Gastrocnemius medialis (tissue), 4 donors: ENCODE measurements at regions not wholly inside any gene's neighbourhood (a gene's known extent, or its start where the extent isn't known, plus 50 kb on each side); places are given as distances from the start of the nearest gene placed in this dataset.

Source experiments
- ATAC-seq, 2 donors: fragments of 150-250 bp; one replicate each; pipeline ENCODE4 v1.9.1; 2016
- DNase-seq, 2 donors: peaks; one replicate each; pipeline ENCODE4 v3.0.0-alpha.2; 2019
- H3K27ac ChIP-seq, 4 donors: fragments of 200-600 bp; sonication (generic); 1 replicate in 1 of 4; 2 replicates in 3 of 4; pipeline ENCODE4 v1.5.1; 2016 to 2018; ENCODE audit warnings: mild to moderate bottlenecking in 2 of 4, moderate library complexity in 1 of 4
- H3K27me3 ChIP-seq, 3 donors: fragments of 200-600 bp; sonication (generic) in 2 of 3; 1 replicate in 1 of 3; 2 replicates in 2 of 3; pipeline versions ENCODE4 v1.5.1 to v1.6.0; 2016 to 2019; ENCODE audit warnings: mild to moderate bottlenecking in 1 of 3, moderate library complexity in 1 of 3
- H3K36me3 ChIP-seq, 2 donors: fragments of 200-600 bp; sonication (generic) in 1 of 2; one replicate each; pipeline ENCODE4 v1.5.1; 2017 to 2018
- H3K4me1 ChIP-seq, 2 donors: fragments of 200-600 bp; sonication (generic) in 1 of 2; one replicate each; pipeline ENCODE4 v1.5.1; 2016 to 2017; ENCODE audit warnings: mild to moderate bottlenecking in 2 of 2
- H3K4me3 ChIP-seq, 4 donors: fragments of 200-600 bp; sonication (generic) in 3 of 4; 1 replicate in 1 of 4; 2 replicates in 3 of 4; pipeline ENCODE4 v1.5.1; 2016 to 2019; ENCODE audit warnings: mild to moderate bottlenecking in 2 of 4
- H3K9me3 ChIP-seq, 3 donors: fragments of 200-600 bp; sonication (generic) in 2 of 3; 1 replicate in 1 of 3; 2 replicates in 2 of 3; pipeline ENCODE4 v1.5.1; 2016 to 2019
- POLR2A ChIP-seq, 2 donors: fragments of 450-650 bp; IDR thresholded peaks; one replicate each; pipeline ENCODE4 v1.6.1; 2017; ENCODE audit warnings: antibody characterized with exemption in 2 of 2, mild to moderate bottlenecking in 2 of 2, moderate library complexity in 2 of 2
- in situ Hi-C, 4 donors: fragments of 200-750 bp; cut with MboI; loops; one replicate each; pipeline versions ENCODE4 v1.15.0 to v1.8.0; 2017; ENCODE audit warnings: low sequenced_read_pairs in 4 of 4
- intact Hi-C: fragments of 100-400 bp; cut with DNase I; formaldehyde crosslinking; loops from one replicate; pipeline ENCODE4 v1.15.1; 2023; ENCODE audit warnings: low total_unique reads
- TF ChIP-seq, protein P1 (sequence below), 5 experiments: fragments of 450-650 bp in 3 of 5; fragments of 200-600 bp in 2 of 5; sonication (generic) in 2 of 5; IDR thresholded peaks in 4 of 5; conservative IDR thresholded peaks in 1 of 5; 1 replicate in 4 of 5; 2 replicates in 1 of 5; pipeline ENCODE4 v1.5.1; 2016 to 2019; ENCODE audit warnings: antibody characterized with exemption in 5 of 5, mild to moderate bottlenecking in 3 of 5, moderate library complexity in 3 of 5

DNA sequence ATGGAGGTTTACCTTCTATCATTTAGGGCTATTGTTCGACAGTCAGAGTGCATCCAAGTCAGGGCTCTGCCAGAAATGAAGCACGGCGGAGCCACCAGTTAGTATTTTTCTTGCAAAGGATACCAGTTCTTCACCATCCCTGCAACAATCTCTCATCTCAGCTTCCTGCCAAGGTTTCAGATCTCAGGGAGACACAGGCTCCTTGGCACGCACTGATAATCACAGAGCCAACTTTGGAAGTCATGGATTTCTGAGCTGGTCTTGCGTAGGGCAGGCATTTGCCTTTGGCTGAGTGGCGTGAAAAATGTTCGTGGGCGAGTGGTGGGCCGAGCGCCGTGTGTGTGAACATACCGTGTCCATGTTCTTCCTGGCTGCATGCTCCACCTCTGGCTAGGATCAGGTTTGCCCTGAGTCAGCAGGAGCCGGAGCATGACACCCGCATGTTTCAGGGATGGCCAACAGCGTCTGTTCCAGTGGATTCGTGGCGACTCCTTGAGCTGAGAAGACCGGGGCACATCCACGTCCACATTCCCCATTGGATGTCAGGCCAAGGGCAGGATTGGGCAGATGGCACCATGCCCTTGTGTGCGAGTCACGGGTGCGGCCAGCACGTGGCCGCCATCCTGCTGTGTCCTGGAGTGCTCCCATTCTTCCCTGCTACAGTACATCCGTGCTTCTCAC, 118.5 kb upstream of the C1orf174 start:
- H3K27ac ChIP-seq: no peak overlapping the region
- peaks cover 0 to 4% (median 0%) of the 10 kb centered on the region in 3 donors for H3K27me3 ChIP-seq
- intact Hi-C loops: no loop called here
- TF ChIP-seq, protein P1, sequence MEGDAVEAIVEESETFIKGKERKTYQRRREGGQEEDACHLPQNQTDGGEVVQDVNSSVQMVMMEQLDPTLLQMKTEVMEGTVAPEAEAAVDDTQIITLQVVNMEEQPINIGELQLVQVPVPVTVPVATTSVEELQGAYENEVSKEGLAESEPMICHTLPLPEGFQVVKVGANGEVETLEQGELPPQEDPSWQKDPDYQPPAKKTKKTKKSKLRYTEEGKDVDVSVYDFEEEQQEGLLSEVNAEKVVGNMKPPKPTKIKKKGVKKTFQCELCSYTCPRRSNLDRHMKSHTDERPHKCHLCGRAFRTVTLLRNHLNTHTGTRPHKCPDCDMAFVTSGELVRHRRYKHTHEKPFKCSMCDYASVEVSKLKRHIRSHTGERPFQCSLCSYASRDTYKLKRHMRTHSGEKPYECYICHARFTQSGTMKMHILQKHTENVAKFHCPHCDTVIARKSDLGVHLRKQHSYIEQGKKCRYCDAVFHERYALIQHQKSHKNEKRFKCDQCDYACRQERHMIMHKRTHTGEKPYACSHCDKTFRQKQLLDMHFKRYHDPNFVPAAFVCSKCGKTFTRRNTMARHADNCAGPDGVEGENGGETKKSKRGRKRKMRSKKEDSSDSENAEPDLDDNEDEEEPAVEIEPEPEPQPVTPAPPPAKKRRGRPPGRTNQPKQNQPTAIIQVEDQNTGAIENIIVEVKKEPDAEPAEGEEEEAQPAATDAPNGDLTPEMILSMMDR (IDR thresholded peaks at IDR 0.05 in 4 of 5, conservative IDR thresholded peaks at IDR 0.05 in 1 of 5): no peak
- no peak for TF ChIP-seq POLR2A (IDR thresholded peaks at IDR 0.05)
- in situ Hi-C loops: no loop called here
- ATAC-seq: no peak
- no peak for DNase-seq
- H3K4me1 ChIP-seq: no peaks in the 10 kb centered on the region
- H3K36me3 ChIP-seq: no peaks in the 10 kb centered on the region
- H3K4me3 ChIP-seq: no peak overlapping the region
- no peaks in the 10 kb centered on the region for H3K9me3 ChIP-seq

DNA sequence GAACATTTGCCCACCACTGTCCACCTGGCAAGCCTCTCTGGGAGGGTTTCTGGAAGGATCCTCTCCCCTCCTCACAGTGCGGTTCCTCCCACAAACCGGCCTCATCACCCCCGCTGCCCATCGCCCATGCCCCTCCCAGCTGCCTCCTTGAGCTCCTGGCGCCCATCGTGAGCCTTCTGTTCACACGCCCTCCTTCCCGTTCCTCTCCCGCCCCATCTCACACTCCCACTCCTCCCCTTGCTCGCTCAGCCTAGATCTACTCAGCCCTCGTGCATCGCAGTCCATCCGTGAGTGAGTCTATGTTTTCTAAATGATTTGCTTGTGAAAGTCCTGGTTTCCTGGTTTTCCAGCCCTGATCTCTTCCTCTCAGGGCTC, 119.1 kb upstream of the C1orf174 start:
- Histone ChIP-seq H3K4me3 (no peak overlapping the region), H3K27me3 (peaks cover 0 to 8% (median 0%) of the 10 kb centered on the region in 3 donors), H3K4me1 (no peaks in the 10 kb centered on the region), H3K9me3 (no peaks in the 10 kb centered on the region), H3K36me3 (no peaks in the 10 kb centered on the region), H3K27ac (no peak overlapping the region)
- intact Hi-C loops (no loop called here), in situ Hi-C loops (no loop called here)
- TF ChIP-seq, protein P1 (IDR thresholded peaks at IDR 0.05 in 4 of 5, conservative IDR thresholded peaks at IDR 0.05 in 1 of 5): no peak
- TF ChIP-seq POLR2A (IDR thresholded peaks at IDR 0.05): no peak
- DNase-seq: no peak
- ATAC-seq: no peak

DNA sequence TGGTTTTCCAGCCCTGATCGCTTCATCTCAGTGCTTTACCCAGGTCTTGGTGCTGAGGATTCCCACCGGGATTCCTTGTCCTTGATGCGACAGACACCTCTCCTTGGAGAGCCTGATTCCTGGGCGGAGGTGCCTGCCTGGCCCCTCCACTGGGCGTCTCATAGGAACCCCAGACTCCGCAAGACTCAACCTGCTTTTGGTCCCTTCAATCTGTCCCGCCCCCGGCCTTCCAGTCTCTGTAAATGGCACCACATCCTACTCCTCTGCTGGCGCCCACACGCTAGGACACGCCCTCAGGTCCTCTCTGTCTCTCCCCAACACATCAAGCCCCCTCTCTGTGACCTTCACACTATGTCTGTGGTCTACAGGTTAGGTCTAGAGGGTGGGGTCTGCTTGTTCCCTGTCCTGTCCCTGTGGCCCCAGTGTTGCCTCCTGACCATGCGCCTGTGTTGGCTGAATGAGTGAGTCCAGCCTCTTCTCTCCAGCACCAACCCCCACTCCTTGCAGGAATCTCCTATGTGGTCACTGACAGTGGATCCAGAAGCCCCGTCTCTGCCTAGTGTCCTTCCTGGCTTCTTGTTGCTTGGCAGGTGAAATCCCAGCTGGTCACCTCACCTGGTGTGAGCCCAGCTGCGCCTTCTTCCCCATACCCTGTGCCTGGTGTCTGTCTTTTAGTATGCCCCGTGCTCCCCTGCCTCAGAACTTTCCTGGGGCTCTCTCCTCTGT, 119.7 kb upstream of the C1orf174 start:
- in situ Hi-C loops (no loop called here), intact Hi-C loops (no loop called here)
- DNase-seq (no peak), ATAC-seq (no peak)
- H3K9me3 ChIP-seq: no peaks in the 10 kb centered on the region
- H3K4me1 ChIP-seq: no peaks in the 10 kb centered on the region
- TF ChIP-seq, protein P1 (IDR thresholded peaks at IDR 0.05 in 4 of 5, conservative IDR thresholded peaks at IDR 0.05 in 1 of 5): no peak
- no peak for TF ChIP-seq POLR2A (IDR thresholded peaks at IDR 0.05)
- H3K27ac ChIP-seq: no peak overlapping the region
- no peak overlapping the region for H3K4me3 ChIP-seq
- H3K36me3 ChIP-seq: no peaks in the 10 kb centered on the region
- H3K27me3 ChIP-seq: peaks cover 0 to 11% (median 0%) of the 10 kb centered on the region in 3 donors

DNA sequence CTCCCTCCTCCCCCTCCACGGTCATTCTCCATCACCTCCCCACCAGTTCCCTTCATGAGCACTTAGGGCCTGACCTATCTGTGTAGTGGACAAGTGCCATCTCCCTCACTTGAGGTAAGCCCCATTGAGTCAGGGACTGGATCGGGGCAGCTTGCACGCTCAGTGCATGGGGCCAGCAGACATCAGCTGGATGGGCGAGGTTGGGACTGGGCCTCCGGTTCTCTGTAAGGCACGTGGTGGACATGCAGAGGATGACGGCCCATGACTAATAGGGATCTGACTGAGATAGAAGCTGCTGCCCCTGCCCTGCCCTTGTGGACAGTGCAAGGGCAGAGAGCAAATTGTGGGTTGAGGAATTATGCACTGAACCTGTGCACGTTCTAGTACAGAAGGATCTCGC, 120.4 kb upstream of the C1orf174 start:
- ATAC-seq (no peak), DNase-seq (no peak)
- Histone ChIP-seq H3K4me1 (no peaks in the 10 kb centered on the region), H3K9me3 (no peaks in the 10 kb centered on the region), H3K27me3 (peaks cover 0 to 7% (median 0%) of the 10 kb centered on the region in 3 donors), H3K27ac (no peak overlapping the region), H3K4me3 (no peak overlapping the region), H3K36me3 (no peaks in the 10 kb centered on the region)
- TF ChIP-seq POLR2A (IDR thresholded peaks at IDR 0.05): no peak
- TF ChIP-seq, protein P1 (IDR thresholded peaks at IDR 0.05 in 4 of 5, conservative IDR thresholded peaks at IDR 0.05 in 1 of 5): no peak
- in situ Hi-C loops: no loop called here
- intact Hi-C loops: no loop called here
